Tibial artery (tissue), 4 donors: ENCODE measurements at regions not wholly inside any gene's neighbourhood (a gene's known extent, or its start where the extent isn't known, plus 50 kb on each side); places are given as distances from the start of the nearest gene placed in this dataset.

ENCODE experiments used
- DNase-seq, 2 donors: peaks; one replicate each; pipeline ENCODE4 v3.0.0-alpha.2; 2019
- H3K27ac ChIP-seq, 2 donors: fragments of 200-600 bp; sonication (generic) in 1 of 2; 1 replicate in 1 of 2; 2 replicates in 1 of 2; pipeline ENCODE4 v1.5.1; 2018 to 2019; ENCODE audit warnings: mild to moderate bottlenecking in 1 of 2
- H3K27me3 ChIP-seq, 2 donors: fragments of 200-600 bp; sonication (generic) in 1 of 2; one replicate each; pipeline versions ENCODE4 v1.5.1 to v1.6.0; 2016 to 2019
- H3K36me3 ChIP-seq, 3 donors: fragments of 200-600 bp; sonication (generic) in 2 of 3; one replicate each; pipeline ENCODE4 v1.5.1; 2016 to 2019; ENCODE audit warnings: mild to moderate bottlenecking in 2 of 3
- H3K4me1 ChIP-seq, 4 donors: fragments of 200-600 bp; sonication (generic) in 2 of 4; 1 replicate in 3 of 4; 2 replicates in 1 of 4; pipeline ENCODE4 v1.5.1; 2016 to 2019
- H3K4me3 ChIP-seq, 2 donors: fragments of 200-600 bp; sonication (generic) in 1 of 2; 1 replicate in 1 of 2; 2 replicates in 1 of 2; pipeline ENCODE4 v1.5.1; 2018 to 2019; ENCODE audit warnings: mild to moderate bottlenecking in 2 of 2
- H3K9me3 ChIP-seq, 3 donors: fragments of 200-600 bp; sonication (generic) in 1 of 3; one replicate each; pipeline ENCODE4 v1.5.1; 2016 to 2019
- CTCF ChIP-seq, 2 experiments: fragments of 200-600 bp in 1 of 2; fragments of 450-650 bp in 1 of 2; IDR thresholded peaks; one replicate each; pipeline ENCODE4 v1.5.1; 2017 to 2019; ENCODE audit warnings: antibody characterized with exemption in 2 of 2, mild to moderate bottlenecking in 1 of 2, moderate library complexity in 1 of 2
- intact Hi-C: fragments of 100-400 bp; cut with DNase I; formaldehyde crosslinking; loops from one replicate; pipeline ENCODE4 v1.15.0; 2023; ENCODE audit warnings: low total_unique reads

GRCh38 chr2:15807418-15808203 is 132.7 kb upstream of the MYCN start:
- no peak overlapping the region for H3K4me3 ChIP-seq
- peaks cover 0 to 20% of the 10 kb centered on the region in 2 donors for H3K27me3 ChIP-seq
- intact Hi-C loops: no loop called here
- H3K27ac ChIP-seq: no peak overlapping the region
- no peak for DNase-seq
- no peaks in the 10 kb centered on the region for H3K36me3 ChIP-seq
- TF ChIP-seq CTCF (IDR thresholded peaks at IDR 0.05): no peak
- no peaks in the 10 kb centered on the region for H3K4me1 ChIP-seq
- no peaks in the 10 kb centered on the region for H3K9me3 ChIP-seq

GRCh38 chr2:15808204-15808910 is 132.0 kb upstream of the MYCN start:
- no peaks in the 10 kb centered on the region for H3K9me3 ChIP-seq
- peaks cover 0 to 23% of the 10 kb centered on the region in 2 donors for H3K27me3 ChIP-seq
- H3K4me3 ChIP-seq: no peak overlapping the region
- H3K36me3 ChIP-seq: no peaks in the 10 kb centered on the region
- no peak for DNase-seq
- TF ChIP-seq CTCF (IDR thresholded peaks at IDR 0.05): no peak
- no peaks in the 10 kb centered on the region for H3K4me1 ChIP-seq
- H3K27ac ChIP-seq: no peak overlapping the region
- intact Hi-C loops: no loop called here

GRCh38 chr2:15808944-15809343 is 131.4 kb upstream of the MYCN start:
- intact Hi-C loops: no loop called here
- no peak for DNase-seq
- Histone ChIP-seq H3K27me3 (peaks cover 0 to 21% of the 10 kb centered on the region in 2 donors), H3K36me3 (no peaks in the 10 kb centered on the region), H3K27ac (no peak overlapping the region), H3K4me1 (no peaks in the 10 kb centered on the region), H3K9me3 (no peaks in the 10 kb centered on the region), H3K4me3 (no peak overlapping the region)
- TF ChIP-seq CTCF (IDR thresholded peaks at IDR 0.05): no peak

- Histone ChIP-seq H3K27ac (no peak overlapping the region), H3K36me3 (no peaks in the 10 kb centered on the region), H3K4me1 (no peaks in the 10 kb centered on the region), H3K27me3 (peaks cover 0 to 21% of the 10 kb centered on the region in 2 donors), H3K4me3 (no peak overlapping the region), H3K9me3 (no peaks in the 10 kb centered on the region)
- intact Hi-C loops: no loop called here
- no peak for TF ChIP-seq CTCF (IDR thresholded peaks at IDR 0.05)
- no peak for DNase-seq
Observed at GRCh38 chr2:15809404-15809803, 130.9 kb upstream of the MYCN start.

GRCh38 chr2:15810477-15811150 is 129.7 kb upstream of the MYCN start:
- Histone ChIP-seq H3K27me3 (peaks cover 0 to 21% of the 10 kb centered on the region in 2 donors), H3K36me3 (no peaks in the 10 kb centered on the region), H3K4me1 (no peaks in the 10 kb centered on the region), H3K27ac (no peak overlapping the region), H3K9me3 (no peaks in the 10 kb centered on the region), H3K4me3 (no peak overlapping the region)
- DNase-seq: no peak
- TF ChIP-seq CTCF (IDR thresholded peaks at IDR 0.05): no peak
- intact Hi-C loops: no loop called here
